ENCODE measurements at regions not wholly inside any gene's neighbourhood (a gene's known extent, or its start where the extent isn't known, plus 50 kb on each side); places are given as distances from the start of the nearest gene placed in this dataset.

GRCh38 chr13:107427536-107427935 lies 787.8 kb downstream of the LIG4 start:
- Histone ChIP-seq H3K9me3 (peaks cover 7% of the 10 kb centered on the region), H3K27me3 (no peaks in the 10 kb centered on the region), H3K36me3 (no peaks in the 10 kb centered on the region), H3K4me1 (no peaks in the 10 kb centered on the region), H3K4me3 (no peak overlapping the region), H3K27ac (no peak overlapping the region)
- TF ChIP-seq POLR2AphosphoS5 (IDR thresholded peaks at IDR 0.05) (no peak), CTCF (IDR thresholded peaks at IDR 0.05) (no peak), POLR2A (IDR thresholded peaks at IDR 0.05) (no peak), EP300 (IDR thresholded peaks at IDR 0.05) (no peak)
- DNase-seq (ENCODE audit: low spot score in 2 of 2) = no peak

- 78% methylated on average over 2 of the region's 2 CpGs for WGBS
- H3K4me1 ChIP-seq = no peaks in the 10 kb centered on the region
- TF ChIP-seq CTCF (IDR thresholded peaks at IDR 0.05) (no peak), POLR2A (IDR thresholded peaks at IDR 0.05) (no peak), EP300 (IDR thresholded peaks at IDR 0.05) (no peak), POLR2AphosphoS5 (IDR thresholded peaks at IDR 0.05) (no peak)
- H3K27ac ChIP-seq = no peak overlapping the region
- H3K9me3 ChIP-seq = peaks cover 7% of the 10 kb centered on the region
- no peak overlapping the region for H3K4me3 ChIP-seq
- H3K36me3 ChIP-seq = no peaks in the 10 kb centered on the region
- no peaks in the 10 kb centered on the region for H3K27me3 ChIP-seq
- no peak for DNase-seq (ENCODE audit: low spot score in 2 of 2)
These were observed 792.9 kb downstream of the LIG4 start for GRCh38 chr13:107422421-107422820.

- WGBS = 72% methylated on average over 1 of the region's 1 CpG
- H3K27me3 ChIP-seq = no peaks in the 10 kb centered on the region
- H3K27ac ChIP-seq = no peak overlapping the region
- peaks cover 7% of the 10 kb centered on the region for H3K9me3 ChIP-seq
- no peak for DNase-seq (ENCODE audit: low spot score in 2 of 2)
- H3K36me3 ChIP-seq = no peaks in the 10 kb centered on the region
- H3K4me1 ChIP-seq = no peaks in the 10 kb centered on the region
- TF ChIP-seq POLR2AphosphoS5 (IDR thresholded peaks at IDR 0.05) = no peak
- no peak for TF ChIP-seq EP300 (IDR thresholded peaks at IDR 0.05)
- TF ChIP-seq CTCF (IDR thresholded peaks at IDR 0.05) = no peak
- no peak for TF ChIP-seq POLR2A (IDR thresholded peaks at IDR 0.05)
- H3K4me3 ChIP-seq = no peak overlapping the region
These were observed 793.4 kb downstream of the LIG4 start for GRCh38 chr13:107421951-107422350.

- no peak for TF ChIP-seq POLR2AphosphoS5 (IDR thresholded peaks at IDR 0.05)
- TF ChIP-seq CTCF (IDR thresholded peaks at IDR 0.05) = no peak
- WGBS = 66% methylated on average over 2 of the region's 2 CpGs
These were observed 794.3 kb downstream of the LIG4 start for GRCh38 chr13:107421028-107421427.

GRCh38 chr13:107413005-107413404 lies 802.3 kb downstream of the LIG4 start:
- no peaks in the 10 kb centered on the region for H3K36me3 ChIP-seq
- no peaks in the 10 kb centered on the region for H3K4me1 ChIP-seq
- no peak for DNase-seq (ENCODE audit: low spot score in 2 of 2)
- H3K4me3 ChIP-seq = no peak overlapping the region
- TF ChIP-seq POLR2AphosphoS5 (IDR thresholded peaks at IDR 0.05) (no peak), CTCF (IDR thresholded peaks at IDR 0.05) (no peak), POLR2A (IDR thresholded peaks at IDR 0.05) (no peak), EP300 (IDR thresholded peaks at IDR 0.05) (no peak)
- no peaks in the 10 kb centered on the region for H3K9me3 ChIP-seq
- no peak overlapping the region for H3K27ac ChIP-seq
- no peaks in the 10 kb centered on the region for H3K27me3 ChIP-seq

More at GRCh38 chr13:107421028-107421427, 794.3 kb downstream of the LIG4 start:
- Histone ChIP-seq H3K36me3 (no peaks in the 10 kb centered on the region), H3K4me3 (no peak overlapping the region), H3K27ac (no peak overlapping the region), H3K9me3 (peaks cover 7% of the 10 kb centered on the region), H3K27me3 (no peaks in the 10 kb centered on the region), H3K4me1 (no peaks in the 10 kb centered on the region)
- no peak for DNase-seq (ENCODE audit: low spot score in 2 of 2)
